Ovary (tissue), 7 donors: ENCODE measurements at regions not wholly inside any gene's neighbourhood (a gene's known extent, or its start where the extent isn't known, plus 50 kb on each side); places are given as distances from the start of the nearest gene placed in this dataset.

Experiments used
- DNase-seq, 5 donors: peaks; one replicate each; pipeline ENCODE4 v3.0.0-alpha.2; 2019 to 2020
- H3K27ac ChIP-seq, 2 donors: fragments of 200-600 bp; one replicate each; pipeline versions ENCODE4 v1.5.1 to v1.8.0; 2019 to 2022
- H3K27me3 ChIP-seq: fragments of 200-600 bp; one replicate; pipeline ENCODE4 v1.8.0; 2022
- H3K36me3 ChIP-seq: fragments of 200-600 bp; sonication (generic); one replicate; pipeline ENCODE4 v1.5.1; 2019
- H3K4me1 ChIP-seq: one replicate; pipeline ENCODE4 v1.8.1; 2013; ENCODE audit warnings: mild to moderate bottlenecking, moderate library complexity; ENCODE audit not compliant: insufficient read depth
- H3K4me3 ChIP-seq: fragments of 200-600 bp; sonication (generic); one replicate; pipeline ENCODE4 v1.5.1; 2017
- H3K9me3 ChIP-seq, 2 donors: fragments of 200-600 bp in 1 of 2; sonication (generic) in 1 of 2; one replicate each; pipeline versions ENCODE4 v1.5.1 to v1.8.1; 2013 to 2019; ENCODE audit warnings: mild to moderate bottlenecking in 1 of 2, moderate library complexity in 1 of 2
- CTCF ChIP-seq, 3 donors: fragments of 450-650 bp in 2 of 3; fragments of 200-600 bp in 1 of 3; IDR thresholded peaks; one replicate each; pipeline versions ENCODE4 v1.5.1 to v1.8.0; 2016 to 2022; ENCODE audit warnings: antibody characterized with exemption in 3 of 3, mild to moderate bottlenecking in 1 of 3
- EP300 ChIP-seq: sonication (generic); formaldehyde crosslinking; IDR thresholded peaks from one replicate; pipeline ENCODE4 v1.6.1; 2017; ENCODE audit warnings: antibody characterized with exemption
- POLR2A ChIP-seq: fragments of 450-650 bp; IDR thresholded peaks from one replicate; pipeline ENCODE4 v1.6.1; 2017; ENCODE audit warnings: antibody characterized with exemption, mild to moderate bottlenecking, moderate library complexity
- WGBS, 3 donors: extraction: QIAGEN DNeasy Blood & Tissue Kit in 1 of 3; methylation state at CpG; one replicate each; pipeline versions ENCODE4 v1.1.5 to v1.1.7; 2013 to 2017; 5-methylcytosine and 5-hydroxymethylcytosine counted together
- intact Hi-C, 4 donors: fragments of 100-400 bp; cut with DNase I; formaldehyde crosslinking; loops; one replicate each; pipeline versions ENCODE4 v1.11.0 to v1.15.1; 2022 to 2023
- donor health status: DM: no; HTN: no; CAD: no; lungs with moderate emphysema.
- donor health status: DM: no; HTN: no; CAD: no.
- donor health status: Bipolar disorder and iron deficiency.
- donor health status: DM: no; HTN: no; CAD: no.
- donor health status: DM: yes; HTN: yes; CAD: no.

DNA sequence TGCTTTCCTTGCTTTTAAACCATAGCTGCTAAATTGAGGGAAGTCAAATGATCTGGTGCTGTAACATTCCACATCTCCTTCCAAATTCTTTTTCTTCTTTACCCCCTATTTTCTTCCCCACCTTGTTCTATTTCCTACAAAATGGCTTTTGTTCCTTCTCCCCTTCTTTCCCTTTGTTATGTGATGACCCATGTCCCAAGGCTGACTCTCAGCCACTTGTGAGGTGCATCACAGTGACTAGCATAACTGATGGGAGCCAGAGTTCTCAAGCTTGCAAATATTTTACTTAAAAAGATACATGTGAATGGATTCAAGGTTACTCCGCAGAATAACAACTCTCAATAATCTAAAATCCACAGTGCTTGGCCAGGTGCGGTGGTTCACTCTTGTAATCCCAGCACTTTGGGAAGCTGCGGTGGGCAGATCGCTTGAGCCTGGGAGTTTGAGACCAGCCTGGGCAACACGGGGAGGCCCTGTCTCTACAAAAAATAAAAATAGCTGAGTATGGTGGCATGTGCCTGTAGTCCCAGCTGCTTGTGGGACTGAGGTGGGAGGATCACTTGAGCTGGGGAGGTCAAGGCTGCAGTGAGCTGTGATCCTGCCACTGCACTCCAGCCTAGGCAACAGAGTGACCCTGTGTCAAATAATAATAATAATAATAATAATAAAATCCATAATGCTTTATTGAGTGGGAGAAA, 100.1 kb upstream of the CERS6 start:
- DNase-seq: no peak

DNA sequence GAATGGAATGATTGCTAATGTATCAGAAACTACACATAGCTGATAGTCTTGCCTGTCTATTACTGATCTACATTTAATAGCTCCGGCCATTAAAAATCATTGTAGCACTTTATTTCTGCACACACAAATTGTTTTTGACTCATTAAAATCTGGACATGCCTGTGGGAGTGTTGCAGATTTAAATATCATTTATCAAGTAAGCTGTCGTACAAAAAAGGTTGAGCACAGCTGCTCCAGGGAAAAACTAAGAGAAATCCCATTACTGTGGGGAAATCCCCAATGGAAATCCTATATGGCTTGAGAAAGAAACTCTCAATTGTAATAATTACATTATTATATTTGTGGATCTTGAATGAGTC, 99.6 kb upstream of the CERS6 start:
- no peak for DNase-seq
- Histone ChIP-seq H3K36me3 (no peaks in the 10 kb centered on the region), H3K27me3 (no peaks in the 10 kb centered on the region), H3K4me3 (no peak overlapping the region), H3K27ac (no peak overlapping the region), H3K9me3 (no peaks in the 10 kb centered on the region), H3K4me1 (no peaks in the 10 kb centered on the region)
- intact Hi-C loops: no loop called here
- TF ChIP-seq CTCF (IDR thresholded peaks at IDR 0.05): no peak
- 48 to 56% (median 52%) methylated on average over 2 of the region's 2 CpGs for WGBS, 3 donors

More for the DNA sequence above, 100.1 kb upstream of the CERS6 start:
- Histone ChIP-seq H3K4me3 (no peak overlapping the region), H3K9me3 (no peaks in the 10 kb centered on the region), H3K36me3 (no peaks in the 10 kb centered on the region), H3K4me1 (no peaks in the 10 kb centered on the region), H3K27me3 (no peaks in the 10 kb centered on the region), H3K27ac (no peak overlapping the region)
- no peak for TF ChIP-seq CTCF (IDR thresholded peaks at IDR 0.05)
- TF ChIP-seq POLR2A: no peak
- TF ChIP-seq EP300: no peak
- intact Hi-C loops: no loop called here
- 26 to 51% (median 37%) methylated on average over 5 of the region's 5 CpGs for WGBS, 3 donors

GRCh38 chr2:168357797-168358472, 98.1 kb upstream of the CERS6 start:
- DNase-seq: no peak
- H3K27ac ChIP-seq: no peak overlapping the region
- H3K4me1 ChIP-seq: no peaks in the 10 kb centered on the region
- 80 to 98% (median 94%) methylated on average over 3 of the region's 3 CpGs for WGBS, 3 donors
- no peaks in the 10 kb centered on the region for H3K9me3 ChIP-seq
- H3K36me3 ChIP-seq: no peaks in the 10 kb centered on the region
- intact Hi-C loops: no loop called here
- H3K4me3 ChIP-seq: no peak overlapping the region
- no peaks in the 10 kb centered on the region for H3K27me3 ChIP-seq
- TF ChIP-seq EP300 (no peak), CTCF (IDR thresholded peaks at IDR 0.05) (no peak), POLR2A (no peak)

DNA sequence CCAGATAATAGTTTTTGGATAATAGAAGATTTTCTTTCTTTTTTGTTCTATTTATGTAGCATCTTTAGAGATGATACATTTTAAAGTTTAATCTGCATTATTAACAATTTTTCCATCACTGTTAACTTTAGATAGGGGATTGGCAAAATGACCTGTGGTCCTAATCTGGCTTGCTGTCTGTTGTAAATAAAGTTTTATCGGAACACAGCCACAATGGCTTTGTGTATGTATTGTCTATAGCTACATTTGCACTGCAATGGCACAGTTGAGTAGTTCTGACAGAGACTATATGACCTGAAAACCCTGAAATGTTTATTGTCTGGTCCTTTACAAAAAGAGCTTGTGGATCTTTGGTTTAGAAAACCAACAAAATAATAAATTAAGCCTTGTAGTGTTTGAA, 97.0 kb upstream of the CERS6 start:
- no peak overlapping the region for H3K27ac ChIP-seq
- intact Hi-C loops: no loop called here
- H3K4me1 ChIP-seq: no peaks in the 10 kb centered on the region
- H3K36me3 ChIP-seq: no peaks in the 10 kb centered on the region
- WGBS, 3 donors: 94 to 100% (median 99%) methylated on average over 1 of the region's 1 CpG
- H3K9me3 ChIP-seq: no peaks in the 10 kb centered on the region
- no peak for DNase-seq
- H3K4me3 ChIP-seq: no peak overlapping the region
- TF ChIP-seq EP300: no peak
- no peak for TF ChIP-seq POLR2A
- no peak for TF ChIP-seq CTCF (IDR thresholded peaks at IDR 0.05)
- no peaks in the 10 kb centered on the region for H3K27me3 ChIP-seq
